SH-SY5Y (cell line): ENCODE measurements at regions not wholly inside any gene's neighbourhood (a gene's known extent, or its start where the extent isn't known, plus 50 kb on each side); places are given as distances from the start of the nearest gene placed in this dataset.

Source experiments
- GATA2 ChIP-seq: IDR thresholded peaks from 2 replicates; pipeline ENCODE4 v1.6.1; 2011; ENCODE audit warnings: mild to moderate bottlenecking, low read depth, low read length
- GATA3 ChIP-seq: IDR thresholded peaks from 2 replicates; pipeline ENCODE4 v1.6.1; 2011; ENCODE audit warnings: low read depth, mild to moderate bottlenecking, low read length, moderate library complexity

DNA sequence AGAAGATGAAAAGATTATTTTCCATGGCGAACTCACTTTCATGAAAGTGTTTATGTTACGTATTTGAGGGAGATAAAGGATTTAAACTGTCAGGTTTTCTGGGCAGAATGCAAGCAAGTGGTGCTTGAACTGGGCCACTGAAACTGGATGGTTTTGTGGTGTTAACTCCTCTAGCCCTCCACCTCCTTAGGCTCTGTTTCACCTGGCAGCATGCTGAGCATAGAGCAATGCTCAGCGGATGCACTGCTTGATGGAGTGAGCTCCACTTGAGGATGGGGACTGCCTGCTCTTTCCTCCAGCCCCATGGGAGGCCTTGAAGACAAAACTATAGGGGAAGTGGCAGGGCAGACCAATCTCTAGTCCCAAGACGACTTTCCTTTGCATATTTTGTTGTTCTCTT is 345.8 kb downstream of the TDRD15 start:
- TF ChIP-seq GATA2, result no peak
- TF ChIP-seq GATA3, result no peak
